OCI-LY1 (cell line): ENCODE measurements at regions not wholly inside any gene's neighbourhood (a gene's known extent, or its start where the extent isn't known, plus 50 kb on each side); places are given as distances from the start of the nearest gene placed in this dataset.

ENCODE experiments used
- H2AFZ ChIP-seq: fragments of 200-600 bp; sonication (generic), shearing (Covaris generic); 2 replicates; pipeline ENCODE4 v1.6.0; 2014; ENCODE audit warnings: antibody characterized with exemption, mild to moderate bottlenecking, low read length
- H3F3A ChIP-seq: fragments of 200-600 bp; sonication (generic), shearing (Covaris generic); 2 replicates; pipeline ENCODE4 v1.6.0; 2014; ENCODE audit warnings: mild to moderate bottlenecking, antibody characterized with exemption, low read length, moderate library complexity; ENCODE audit not compliant: insufficient read depth
- H3K27ac ChIP-seq: fragments of 200-600 bp; sonication (generic); 2 replicates; pipeline ENCODE4 v1.5.1; 2014; ENCODE audit warnings: low read length, mixed run types, mild to moderate bottlenecking, low read depth; ENCODE audit not compliant: poor library complexity, severe bottlenecking
- H3K27me3 ChIP-seq: fragments of 200-600 bp; sonication (generic); 2 replicates; pipeline ENCODE4 v1.6.0; 2014; ENCODE audit warnings: antibody characterized with exemption, mild to moderate bottlenecking, low read length, moderate library complexity; ENCODE audit not compliant: insufficient read depth
- H3K36me3 ChIP-seq: fragments of 200-600 bp; sonication (generic); 2 replicates; pipeline ENCODE4 v1.6.1; 2014; ENCODE audit warnings: mild to moderate bottlenecking, antibody characterized with exemption, low read length, moderate library complexity, mixed read lengths; ENCODE audit not compliant: insufficient read depth
- H3K4me1 ChIP-seq: fragments of 200-600 bp; sonication (generic); 2 replicates; pipeline ENCODE4 v1.5.1; 2014; ENCODE audit warnings: mild to moderate bottlenecking, low read length, moderate library complexity; ENCODE audit not compliant: insufficient read depth, severe bottlenecking
- H3K4me2 ChIP-seq: fragments of 200-600 bp; sonication (generic), shearing (Covaris generic); 2 replicates; pipeline ENCODE4 v1.6.1; 2014; ENCODE audit warnings: low read length
- H3K4me3 ChIP-seq: fragments of 200-600 bp; sonication (generic); 2 replicates; pipeline ENCODE4 v1.5.1; 2014; ENCODE audit warnings: low read length, low read depth, mild to moderate bottlenecking, mixed read lengths; ENCODE audit not compliant: poor library complexity, severe bottlenecking
- H3K79me2 ChIP-seq: fragments of 200-600 bp; shearing (Covaris generic); 2 replicates; pipeline ENCODE4 v1.6.1; 2016; ENCODE audit warnings: mixed run types, low read length, mixed read lengths; ENCODE audit not compliant: insufficient read depth
- H3K9ac ChIP-seq: fragments of 200-600 bp; sonication (generic), shearing (Covaris generic); 2 replicates; pipeline ENCODE4 v1.6.1; 2014; ENCODE audit warnings: mild to moderate bottlenecking, low read length, mixed read lengths
- H3K9me2 ChIP-seq: fragments of 200-600 bp; sonication (generic), shearing (Covaris generic); 2 replicates; pipeline ENCODE4 v1.6.1; 2014; ENCODE audit warnings: low read depth, mild to moderate bottlenecking, low read length, mixed read lengths
- H3K9me3 ChIP-seq: fragments of 200-600 bp; shearing (Covaris generic); 2 replicates; pipeline ENCODE4 v1.6.1; 2014; ENCODE audit warnings: low read length, mixed read lengths
- H4K20me1 ChIP-seq: fragments of 200-600 bp; sonication (generic), shearing (Covaris generic); 2 replicates; pipeline ENCODE4 v1.6.0; 2016; ENCODE audit warnings: mild to moderate bottlenecking, low read length; ENCODE audit not compliant: insufficient read depth
- CTCF ChIP-seq: fragments of 200-600 bp; sonication (generic), shearing (Covaris generic); IDR thresholded peaks from 2 replicates; pipeline ENCODE4 v1.5.1; 2017; ENCODE audit warnings: mild to moderate bottlenecking, antibody characterized with exemption, low read length, moderate library complexity, mixed read lengths
- EZH2 ChIP-seq: fragments of 200-600 bp; sonication (generic), shearing (Covaris generic); IDR thresholded peaks from 2 replicates; pipeline ENCODE4 v1.8.0; 2017; ENCODE audit warnings: borderline replicate concordance, mixed run types, mild to moderate bottlenecking, antibody characterized with exemption, low read length, moderate library complexity, mixed read lengths

- Histone ChIP-seq H2AFZ (no peak overlapping the region), H3K79me2 (no peaks in the 10 kb centered on the region), H3K9ac (no peak overlapping the region), H3K9me3 (no peaks in the 10 kb centered on the region), H3K4me1 (no peaks in the 10 kb centered on the region), H4K20me1 (no peaks in the 10 kb centered on the region), H3K27ac (no peak overlapping the region), H3K4me2 (no peak overlapping the region), H3K9me2 (no peaks in the 10 kb centered on the region), H3F3A (no peaks in the 10 kb centered on the region), H3K4me3 (no peak overlapping the region), H3K36me3 (no peaks in the 10 kb centered on the region), H3K27me3 (no peaks in the 10 kb centered on the region)
- no peak for TF ChIP-seq EZH2
- no peak for TF ChIP-seq CTCF
Measured at GRCh38 chr2:51855683-51856082, 823.8 kb upstream of the NRXN1 start.

- Histone ChIP-seq H3K4me3 (no peak overlapping the region), H2AFZ (no peak overlapping the region), H3K9me3 (no peaks in the 10 kb centered on the region), H3K36me3 (no peaks in the 10 kb centered on the region), H3F3A (no peaks in the 10 kb centered on the region), H3K79me2 (no peaks in the 10 kb centered on the region), H3K27ac (no peak overlapping the region), H3K9me2 (no peaks in the 10 kb centered on the region), H3K27me3 (no peaks in the 10 kb centered on the region), H3K4me2 (no peak overlapping the region), H3K9ac (no peak overlapping the region), H3K4me1 (no peaks in the 10 kb centered on the region), H4K20me1 (no peaks in the 10 kb centered on the region)
- TF ChIP-seq CTCF (no peak), EZH2 (no peak)
Measured at GRCh38 chr2:51846796-51847195, 814.9 kb upstream of the NRXN1 start.

- Histone ChIP-seq H3K9ac (no peak overlapping the region), H3K79me2 (no peaks in the 10 kb centered on the region), H4K20me1 (no peaks in the 10 kb centered on the region), H3K27ac (no peak overlapping the region), H3K4me2 (no peak overlapping the region), H3K4me1 (no peaks in the 10 kb centered on the region), H3F3A (no peaks in the 10 kb centered on the region), H3K27me3 (no peaks in the 10 kb centered on the region), H3K4me3 (no peak overlapping the region), H2AFZ (no peak overlapping the region), H3K9me2 (no peaks in the 10 kb centered on the region), H3K9me3 (no peaks in the 10 kb centered on the region), H3K36me3 (no peaks in the 10 kb centered on the region)
- TF ChIP-seq CTCF (no peak), EZH2 (no peak)
Measured at GRCh38 chr2:51846018-51846417, 814.1 kb upstream of the NRXN1 start.
